CD4-positive, alpha-beta memory T cell (primary cell): ENCODE measurements at regions not wholly inside any gene's neighbourhood (a gene's known extent, or its start where the extent isn't known, plus 50 kb on each side); places are given as distances from the start of the nearest gene placed in this dataset.

Experiments
- CTCF ChIA-PET: fragments of 350-600 bp; sonication (Branson Sonifier 250); formaldehyde crosslinking; loops from one replicate; lab custom pipeline; 2021; ENCODE audit warnings: inconsistent platforms; ENCODE audit not compliant: partially characterized antibody; lab: Charles Lee
- POLR2A ChIA-PET: fragments of 350-600 bp; sonication (Branson Sonifier 250); formaldehyde crosslinking; loops from one replicate; lab custom pipeline; 2021; ENCODE audit not compliant: partially characterized antibody; lab: Charles Lee
- DNase-seq, 5 donors: peaks; one replicate each; pipeline versions ENCODE4 v3.0.0 to v3.0.0-alpha.2; 2020 to 2022; ENCODE audit warnings: mixed read lengths in 1 of 5
- H3K27ac ChIP-seq: one replicate; pipeline ENCODE4 v1.7.0; 2013; ENCODE audit warnings: low read depth, low read length
- H3K27me3 ChIP-seq: 2 replicates; pipeline ENCODE4 v1.7.0; 2013; ENCODE audit warnings: mild to moderate bottlenecking, low read length, moderate library complexity; ENCODE audit not compliant: insufficient read depth
- H3K36me3 ChIP-seq: 2 replicates; pipeline ENCODE4 v1.7.0; 2013; ENCODE audit warnings: mild to moderate bottlenecking, low read length, moderate library complexity; ENCODE audit not compliant: insufficient read depth
- H3K4me1 ChIP-seq: 2 replicates; pipeline ENCODE4 v1.7.0; 2013; ENCODE audit warnings: mild to moderate bottlenecking, low read length, moderate library complexity; ENCODE audit not compliant: insufficient read depth
- H3K4me3 ChIP-seq, 2 donors: one replicate each; pipeline ENCODE4 v1.7.0; 2013; ENCODE audit warnings: low read length in 2 of 2, mild to moderate bottlenecking in 1 of 2
- H3K9me3 ChIP-seq, 2 donors: one replicate each; pipeline ENCODE4 v1.7.0; 2013; ENCODE audit warnings: low read length in 2 of 2, control low read depth in 1 of 2; ENCODE audit not compliant: control insufficient read depth in 1 of 2
- H3K27ac Mint-ChIP-seq, 7 donors: one replicate each; pipeline ENCODE4 v1.8.0; 2020 to 2021; ENCODE audit warnings: mixed read lengths in 7 of 7, mild to moderate bottlenecking in 6 of 7, inconsistent platforms in 3 of 7, moderate library complexity in 3 of 7
- H3K27me3 Mint-ChIP-seq, 2 donors: one replicate each; pipeline ENCODE4 v1.8.0; 2020 to 2021; ENCODE audit warnings: mixed read lengths in 2 of 2
- H3K36me3 Mint-ChIP-seq, 2 donors: one replicate each; pipeline ENCODE4 v1.8.0; 2020 to 2021; ENCODE audit warnings: mixed read lengths in 2 of 2, inconsistent platforms in 1 of 2, mild to moderate bottlenecking in 1 of 2
- H3K4me1 Mint-ChIP-seq, 4 donors: one replicate each; pipeline ENCODE4 v1.8.0; 2020 to 2021; ENCODE audit warnings: mixed read lengths in 4 of 4, mild to moderate bottlenecking in 1 of 4
- H3K4me3 Mint-ChIP-seq, 8 donors: one replicate each; pipeline ENCODE4 v1.8.0; 2020 to 2021; ENCODE audit warnings: mixed read lengths in 8 of 8, mild to moderate bottlenecking in 7 of 8, moderate library complexity in 6 of 8, inconsistent platforms in 3 of 8
- H3K9me3 Mint-ChIP-seq, 8 donors: one replicate each; pipeline ENCODE4 v1.8.0; 2020 to 2021; ENCODE audit warnings: mixed read lengths in 8 of 8, mild to moderate bottlenecking in 5 of 8, inconsistent platforms in 3 of 8, moderate library complexity in 1 of 8
- intact Hi-C: fragments of 100-400 bp; cut with micrococcal nuclease; formaldehyde crosslinking; loops from one replicate; pipeline ENCODE4 v1.15.1; 2023

GRCh38 chr5:125205601-125206225 is 459.3 kb upstream of the ZNF608 start:
- Histone ChIP-seq H3K4me3 (no peak overlapping the region), H3K27me3 (no peaks in the 10 kb centered on the region), H3K4me1 (no peaks in the 10 kb centered on the region), H3K9me3 (no peaks in the 10 kb centered on the region), H3K36me3 (no peaks in the 10 kb centered on the region), H3K27ac (no peak overlapping the region)
- Mint-ChIP-seq H3K27me3 (no peaks in the 10 kb centered on the region), H3K27ac (no peak overlapping the region), H3K9me3 (peaks cover 2 to 11% (median 4%) of the 10 kb centered on the region in 8 donors), H3K4me1 (no peaks in the 10 kb centered on the region), H3K4me3 (no peak overlapping the region), H3K36me3 (no peaks in the 10 kb centered on the region)
- ChIA-PET POLR2A (no interaction called here), CTCF (no interaction called here)
- no peak for DNase-seq
- intact Hi-C loops = no loop called here

- ChIA-PET POLR2A (no interaction called here), CTCF (no interaction called here)
- Histone ChIP-seq H3K4me1 (no peaks in the 10 kb centered on the region), H3K4me3 (no peak overlapping the region), H3K9me3 (no peaks in the 10 kb centered on the region), H3K27ac (no peak overlapping the region), H3K27me3 (no peaks in the 10 kb centered on the region), H3K36me3 (no peaks in the 10 kb centered on the region)
- no peaks in the 10 kb centered on the region for H3K4me1 Mint-ChIP-seq
- intact Hi-C loops = no loop called here
- H3K9me3 Mint-ChIP-seq = peaks cover 2 to 9% (median 4%) of the 10 kb centered on the region in 8 donors
- no peaks in the 10 kb centered on the region for H3K36me3 Mint-ChIP-seq
- no peak overlapping the region for H3K4me3 Mint-ChIP-seq
- no peaks in the 10 kb centered on the region for H3K27me3 Mint-ChIP-seq
- no peak overlapping the region for H3K27ac Mint-ChIP-seq
- no peak for DNase-seq
Measured at GRCh38 chr5:125207856-125208255, 461.4 kb upstream of the ZNF608 start.

GRCh38 chr5:125209650-125210049 is 463.2 kb upstream of the ZNF608 start:
- no peaks in the 10 kb centered on the region for H3K36me3 ChIP-seq
- POLR2A ChIA-PET = no interaction called here

GRCh38 chr5:125210242-125210947 is 464.0 kb upstream of the ZNF608 start:
- H3K27ac ChIP-seq = no peak overlapping the region
- POLR2A ChIA-PET = no interaction called here
- Mint-ChIP-seq H3K36me3 (no peaks in the 10 kb centered on the region), H3K4me1 (no peaks in the 10 kb centered on the region), H3K9me3 (peaks cover 0 to 7% (median 3%) of the 10 kb centered on the region in 8 donors), H3K27ac (no peak overlapping the region), H3K27me3 (no peaks in the 10 kb centered on the region), H3K4me3 (no peak overlapping the region)
- H3K4me1 ChIP-seq = no peaks in the 10 kb centered on the region
- no peak for DNase-seq
- no peaks in the 10 kb centered on the region for H3K9me3 ChIP-seq
- CTCF ChIA-PET = no interaction called here
- no peaks in the 10 kb centered on the region for H3K36me3 ChIP-seq
- no peaks in the 10 kb centered on the region for H3K27me3 ChIP-seq
- intact Hi-C loops = no loop called here
- H3K4me3 ChIP-seq = no peak overlapping the region

More at GRCh38 chr5:125209650-125210049, 463.2 kb upstream of the ZNF608 start:
- no peaks in the 10 kb centered on the region for H3K9me3 ChIP-seq
- Mint-ChIP-seq H3K9me3 (peaks cover 0 to 7% (median 3%) of the 10 kb centered on the region in 8 donors), H3K36me3 (no peaks in the 10 kb centered on the region), H3K27ac (no peak overlapping the region), H3K4me3 (no peak overlapping the region), H3K27me3 (no peaks in the 10 kb centered on the region), H3K4me1 (no peaks in the 10 kb centered on the region)
- no peaks in the 10 kb centered on the region for H3K4me1 ChIP-seq
- intact Hi-C loops = no loop called here
- H3K27me3 ChIP-seq = no peaks in the 10 kb centered on the region
- no peak overlapping the region for H3K27ac ChIP-seq
- H3K4me3 ChIP-seq = no peak overlapping the region
- no peak for DNase-seq
- CTCF ChIA-PET = no interaction called here

GRCh38 chr5:125214080-125214479 is 467.6 kb upstream of the ZNF608 start:
- no peaks in the 10 kb centered on the region for H3K36me3 ChIP-seq
- Mint-ChIP-seq H3K27me3 (no peaks in the 10 kb centered on the region), H3K27ac (no peak overlapping the region), H3K9me3 (peaks cover 0 to 10% (median 6%) of the 10 kb centered on the region in 8 donors), H3K4me1 (no peaks in the 10 kb centered on the region), H3K36me3 (no peaks in the 10 kb centered on the region), H3K4me3 (no peak overlapping the region)
- intact Hi-C loops = no loop called here
- no peak overlapping the region for H3K4me3 ChIP-seq
- DNase-seq = no peak
- H3K9me3 ChIP-seq = no peaks in the 10 kb centered on the region
- POLR2A ChIA-PET = no interaction called here
- no peak overlapping the region for H3K27ac ChIP-seq
- no peaks in the 10 kb centered on the region for H3K27me3 ChIP-seq
- CTCF ChIA-PET = no interaction called here
- no peaks in the 10 kb centered on the region for H3K4me1 ChIP-seq

GRCh38 chr5:125215593-125215992 is 469.2 kb upstream of the ZNF608 start:
- Mint-ChIP-seq H3K36me3 (no peaks in the 10 kb centered on the region), H3K4me3 (no peak overlapping the region), H3K27ac (no peak overlapping the region), H3K9me3 (peaks cover 0 to 18% (median 4%) of the 10 kb centered on the region in 8 donors), H3K4me1 (no peaks in the 10 kb centered on the region), H3K27me3 (no peaks in the 10 kb centered on the region)
- Histone ChIP-seq H3K27me3 (no peaks in the 10 kb centered on the region), H3K9me3 (no peaks in the 10 kb centered on the region), H3K27ac (no peak overlapping the region), H3K4me3 (no peak overlapping the region), H3K36me3 (no peaks in the 10 kb centered on the region), H3K4me1 (no peaks in the 10 kb centered on the region)
- DNase-seq = no peak
- intact Hi-C loops = no loop called here
- ChIA-PET CTCF (no interaction called here), POLR2A (no interaction called here)

GRCh38 chr5:125219710-125220109 is 473.3 kb upstream of the ZNF608 start:
- Histone ChIP-seq H3K27me3 (no peaks in the 10 kb centered on the region), H3K36me3 (no peaks in the 10 kb centered on the region), H3K4me1 (no peaks in the 10 kb centered on the region), H3K27ac (no peak overlapping the region), H3K4me3 (no peak overlapping the region), H3K9me3 (no peaks in the 10 kb centered on the region)
- peaks cover 0 to 21% (median 4%) of the 10 kb centered on the region in 8 donors for H3K9me3 Mint-ChIP-seq
- DNase-seq = no peak
- ChIA-PET CTCF (no interaction called here), POLR2A (no interaction called here)
- no peaks in the 10 kb centered on the region for H3K27me3 Mint-ChIP-seq
- no peaks in the 10 kb centered on the region for H3K4me1 Mint-ChIP-seq
- H3K36me3 Mint-ChIP-seq = no peaks in the 10 kb centered on the region
- no peak overlapping the region for H3K4me3 Mint-ChIP-seq
- H3K27ac Mint-ChIP-seq = no peak overlapping the region
- intact Hi-C loops = no loop called here
